Activated CD8-positive, alpha-beta T cell treated with anti-CD3 and anti-CD28 coated beads, Interleukin-2, amount 10 ng/mL, durations not matched to agents 7 days and 5 days (primary cell): ENCODE measurements at regions not wholly inside any gene's neighbourhood (a gene's known extent, or its start where the extent isn't known, plus 50 kb on each side); places are given as distances from the start of the nearest gene placed in this dataset.
"Not testable (repeated sequence)": the region's sequence is repeated elsewhere in the genome, so short reads cannot be mapped to it uniquely, and the experiment has no call there.

ENCODE experiments used
- ATAC-seq: fragments of 150-1000 bp; cut with Tn5 transposase; one replicate; pipeline ENCODE4 v1.10.0; 2021; ENCODE audit warnings: moderate library complexity
- CTCF ChIA-PET: fragments of 350-600 bp; sonication (Branson Sonifier 250); formaldehyde crosslinking; loops from one replicate; lab custom pipeline; 2021; ENCODE audit warnings: antibody characterized with exemption; lab: Charles Lee
- POLR2A ChIA-PET: fragments of 350-600 bp; sonication (Branson Sonifier 250); formaldehyde crosslinking; loops from one replicate; lab custom pipeline; 2021; ENCODE audit warnings: antibody characterized with exemption; lab: Charles Lee
- DNase-seq: peaks from one replicate; pipeline ENCODE4 v3.0.0-alpha.2; 2020
- H3K27ac Mint-ChIP-seq: one replicate; pipeline ENCODE4 v1.8.0; 2021; ENCODE audit warnings: mild to moderate bottlenecking, mixed read lengths
- H3K27me3 Mint-ChIP-seq: one replicate; pipeline ENCODE4 v1.8.0; 2021; ENCODE audit warnings: low read depth, mixed read lengths
- H3K36me3 Mint-ChIP-seq: one replicate; pipeline ENCODE4 v1.8.0; 2021; ENCODE audit warnings: low read depth, mixed read lengths
- H3K4me1 Mint-ChIP-seq: one replicate; pipeline ENCODE4 v1.8.0; 2021; ENCODE audit warnings: low read depth, mixed read lengths
- H3K4me3 Mint-ChIP-seq: one replicate; pipeline ENCODE4 v1.8.0; 2021; ENCODE audit warnings: mild to moderate bottlenecking, mixed read lengths
- H3K9me3 Mint-ChIP-seq: one replicate; pipeline ENCODE4 v1.8.0; 2022; ENCODE audit warnings: mixed read lengths; ENCODE audit not compliant: insufficient read depth

DNA sequence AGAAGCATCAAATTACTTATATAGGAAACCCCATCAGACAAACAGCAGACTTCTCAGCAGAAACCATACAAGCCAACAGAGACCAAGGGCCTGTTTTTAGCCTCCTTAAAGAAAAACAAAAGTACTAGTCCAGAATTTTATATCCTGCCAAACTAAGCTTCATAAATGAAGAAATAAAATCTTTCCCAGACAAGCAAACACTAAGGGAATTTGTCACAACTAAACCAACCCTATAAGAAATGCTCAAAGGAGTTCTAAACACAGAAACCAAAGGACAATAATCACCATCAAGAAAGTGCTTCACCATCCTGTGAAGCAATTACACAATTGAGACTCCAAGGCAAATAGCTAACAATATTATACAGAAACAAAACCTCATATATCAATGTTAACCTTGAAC, 238.6 kb downstream of the NKX6-1 start:
- no peak for ATAC-seq
- Mint-ChIP-seq H3K4me3 (no peak overlapping the region), H3K4me1 (no peaks in the 10 kb centered on the region), H3K9me3 (peaks cover 12% of the 10 kb centered on the region), H3K27me3 (no peaks in the 10 kb centered on the region), H3K27ac (no peak overlapping the region), H3K36me3 (no peaks in the 10 kb centered on the region)
- no peak for DNase-seq
- ChIA-PET POLR2A (no interaction called here), CTCF (no interaction called here)

DNA sequence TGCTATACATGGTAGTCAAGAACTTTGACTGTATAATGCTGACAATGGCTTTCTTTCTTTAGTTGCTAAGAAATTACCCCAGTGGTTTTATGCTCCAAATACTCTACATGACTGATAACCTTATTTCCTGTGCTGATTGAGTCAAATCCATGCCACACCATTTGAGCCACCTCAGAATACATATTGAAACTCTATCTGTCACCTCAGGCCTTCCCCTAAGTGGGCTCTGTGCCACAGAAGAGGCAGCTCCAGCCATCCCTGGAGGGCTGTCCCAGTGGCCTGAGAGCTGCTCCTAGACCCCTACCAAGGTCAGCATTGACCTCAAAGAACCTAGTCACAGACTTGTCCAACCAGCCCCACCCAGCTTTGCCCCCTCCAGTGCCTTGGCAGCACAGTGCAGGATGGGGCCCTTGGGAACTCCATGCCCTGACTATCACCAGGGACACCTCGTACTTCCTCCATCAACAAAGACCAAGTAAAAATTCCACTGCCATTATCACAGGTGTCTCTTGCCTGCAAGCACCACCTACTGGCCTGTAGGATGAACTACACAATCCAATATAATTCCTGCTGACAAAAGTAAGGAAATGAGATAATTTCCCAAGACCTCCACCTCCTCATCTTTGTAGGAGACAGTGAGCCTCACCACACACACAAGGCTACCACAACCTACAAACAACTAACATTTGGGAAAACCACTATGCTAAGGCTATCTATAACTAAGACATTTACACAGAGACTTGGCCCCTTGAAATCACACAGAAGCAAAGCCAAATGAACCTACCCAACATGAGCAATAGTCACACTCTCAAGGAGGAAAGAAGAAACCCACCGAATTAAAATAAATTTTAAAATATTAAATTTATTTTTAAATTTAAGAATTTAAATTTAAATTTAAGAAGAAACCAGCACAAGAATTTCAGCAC, 239.9 kb downstream of the NKX6-1 start:
- H3K9me3 Mint-ChIP-seq: peaks cover 12% of the 10 kb centered on the region

DNA sequence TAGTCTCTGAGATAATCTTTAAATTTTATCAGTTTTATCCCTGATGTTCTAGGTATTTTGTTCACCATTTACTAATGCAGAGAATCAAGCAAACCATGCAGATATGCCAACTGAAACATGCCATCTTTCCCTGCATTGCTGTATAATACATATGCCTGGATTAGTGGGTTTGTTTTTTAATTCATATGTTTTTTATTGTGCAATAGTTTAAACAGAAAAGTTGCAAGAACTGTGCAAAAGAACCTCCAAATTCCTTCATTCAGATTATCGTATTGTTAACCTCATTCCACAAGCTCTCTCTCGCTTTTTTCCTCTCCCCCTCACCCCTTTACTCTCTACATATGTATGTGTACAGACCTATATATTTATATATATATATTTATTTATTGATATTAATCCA, 244.6 kb downstream of the NKX6-1 start:
- H3K4me3 Mint-ChIP-seq: no peak overlapping the region
- no peaks in the 10 kb centered on the region for H3K36me3 Mint-ChIP-seq
- H3K4me1 Mint-ChIP-seq: no peaks in the 10 kb centered on the region
- POLR2A ChIA-PET: no interaction called here
- no peak for DNase-seq
- ATAC-seq: no peak
- no peak overlapping the region for H3K27ac Mint-ChIP-seq
- no peaks in the 10 kb centered on the region for H3K9me3 Mint-ChIP-seq
- H3K27me3 Mint-ChIP-seq: no peaks in the 10 kb centered on the region
- CTCF ChIA-PET: no interaction called here

More for the DNA sequence above, 239.9 kb downstream of the NKX6-1 start:
- H3K4me1 Mint-ChIP-seq: no peaks in the 10 kb centered on the region
- H3K27me3 Mint-ChIP-seq: no peaks in the 10 kb centered on the region
- ChIA-PET CTCF (interaction anchor here (0.6 kb wide), 1 partner anchor 27 kb away, joined by 3 read pairs; no protein-coding TSS in a partner anchor), POLR2A (no interaction called here)
- no peaks in the 10 kb centered on the region for H3K36me3 Mint-ChIP-seq
- H3K27ac Mint-ChIP-seq: no peak overlapping the region
- DNase-seq (no peak), ATAC-seq (no peak)
- H3K4me3 Mint-ChIP-seq: no peak overlapping the region

DNA sequence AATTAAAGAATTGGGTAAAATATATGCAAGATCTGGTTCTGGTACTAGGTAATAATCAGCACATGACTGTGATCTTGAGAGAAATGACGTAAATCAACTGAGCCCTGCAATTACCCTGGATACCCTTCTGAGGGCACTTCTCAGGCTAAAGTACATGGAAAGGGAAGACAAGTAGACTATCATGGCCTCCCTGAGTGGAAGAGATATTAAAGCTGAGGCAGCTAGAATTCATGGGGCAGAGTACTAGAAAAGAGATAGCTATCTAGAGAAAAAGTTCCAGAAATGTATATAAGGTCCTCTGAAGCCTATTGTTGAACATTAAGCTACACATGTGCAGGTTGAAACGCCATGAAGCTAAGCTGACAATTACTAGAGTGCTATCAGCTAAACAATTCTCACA, 249.6 kb downstream of the NKX6-1 start:
- H3K9me3 Mint-ChIP-seq: no peaks in the 10 kb centered on the region
- ChIA-PET POLR2A (no interaction called here), CTCF (no interaction called here)
- H3K36me3 Mint-ChIP-seq: no peaks in the 10 kb centered on the region
- ATAC-seq (no peak), DNase-seq (no peak)
- H3K4me3 Mint-ChIP-seq: no peak overlapping the region
- H3K4me1 Mint-ChIP-seq: no peaks in the 10 kb centered on the region
- H3K27ac Mint-ChIP-seq: no peak overlapping the region
- no peaks in the 10 kb centered on the region for H3K27me3 Mint-ChIP-seq

DNA sequence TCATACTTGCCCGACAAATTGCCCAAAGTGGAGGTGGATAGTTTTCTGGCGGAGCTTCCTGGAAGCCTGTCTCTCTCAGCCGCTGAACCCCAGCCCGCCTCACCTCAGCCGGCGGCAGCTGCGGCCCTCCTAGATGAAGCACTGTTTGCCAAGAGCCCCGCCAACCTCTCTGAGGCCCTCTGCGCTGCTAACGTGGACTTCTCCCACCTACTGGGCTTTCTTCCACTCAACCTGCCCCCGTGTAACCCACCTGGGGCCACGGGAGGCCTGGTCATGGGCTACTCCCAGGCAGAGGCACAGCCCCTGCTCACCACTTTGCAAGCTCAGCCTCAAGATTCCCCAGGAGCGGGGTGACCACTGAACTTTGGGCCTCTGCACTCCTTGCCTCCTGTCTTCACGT, 254.1 kb downstream of the NKX6-1 start:
- H3K27me3 Mint-ChIP-seq, DNase-seq, H3K4me3 Mint-ChIP-seq, H3K27ac Mint-ChIP-seq, ATAC-seq, H3K4me1 Mint-ChIP-seq, H3K9me3 Mint-ChIP-seq, POLR2A ChIA-PET, H3K36me3 Mint-ChIP-seq, CTCF ChIA-PET: not testable (repeated sequence)

DNA sequence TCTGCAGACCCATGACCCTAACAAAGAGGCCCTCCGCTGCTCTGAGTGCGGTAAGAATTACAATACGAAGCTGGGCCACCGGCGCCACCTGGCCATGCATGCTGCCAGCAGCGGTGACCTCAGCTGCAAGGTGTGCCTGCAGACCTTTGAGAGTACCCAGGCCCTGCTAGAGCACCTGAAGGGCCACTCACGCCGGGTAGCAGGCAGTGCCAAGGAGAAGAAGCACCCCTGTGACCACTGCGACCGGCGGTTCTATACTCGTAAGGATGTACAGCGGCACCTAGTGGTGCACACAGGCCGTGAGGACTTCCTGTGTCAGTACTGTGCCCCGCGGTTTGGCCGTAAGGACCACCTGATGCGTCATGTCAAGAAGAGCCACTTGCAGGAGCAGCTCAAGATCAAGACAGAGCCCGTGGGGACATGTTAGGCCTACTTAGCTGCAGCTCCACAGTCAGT, 254.7 kb downstream of the NKX6-1 start:
- H3K27me3 Mint-ChIP-seq, H3K9me3 Mint-ChIP-seq, H3K36me3 Mint-ChIP-seq, H3K4me3 Mint-ChIP-seq, H3K27ac Mint-ChIP-seq, CTCF ChIA-PET, ATAC-seq, H3K4me1 Mint-ChIP-seq, POLR2A ChIA-PET, DNase-seq: not testable (repeated sequence)

DNA sequence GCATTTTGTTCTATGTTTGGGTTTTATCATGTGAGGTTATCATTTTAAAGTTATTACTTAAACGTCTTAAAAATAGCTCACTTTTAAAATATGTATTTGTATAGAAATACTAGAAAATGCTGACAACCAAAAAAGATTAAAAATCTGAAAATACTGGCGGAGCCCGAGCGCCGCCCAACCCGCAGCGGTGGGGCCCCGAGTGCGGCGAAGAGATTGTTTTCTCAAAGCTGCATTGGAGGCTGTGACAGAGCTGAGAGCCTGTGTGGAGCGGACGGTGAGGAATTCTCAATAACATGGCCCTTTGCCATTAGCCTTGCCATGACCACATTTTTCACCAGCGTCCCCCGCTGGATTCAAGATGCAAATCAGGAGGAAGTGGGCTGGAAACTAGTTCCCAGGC, 255.4 kb downstream of the NKX6-1 start:
- DNase-seq: no peak
- no peaks in the 10 kb centered on the region for H3K9me3 Mint-ChIP-seq
- CTCF ChIA-PET: no interaction called here
- H3K27ac Mint-ChIP-seq: no peak overlapping the region
- H3K36me3 Mint-ChIP-seq: no peaks in the 10 kb centered on the region
- H3K27me3 Mint-ChIP-seq: no peaks in the 10 kb centered on the region
- H3K4me3 Mint-ChIP-seq: no peak overlapping the region
- POLR2A ChIA-PET: no interaction called here
- H3K4me1 Mint-ChIP-seq: no peaks in the 10 kb centered on the region
- ATAC-seq: no peak

DNA sequence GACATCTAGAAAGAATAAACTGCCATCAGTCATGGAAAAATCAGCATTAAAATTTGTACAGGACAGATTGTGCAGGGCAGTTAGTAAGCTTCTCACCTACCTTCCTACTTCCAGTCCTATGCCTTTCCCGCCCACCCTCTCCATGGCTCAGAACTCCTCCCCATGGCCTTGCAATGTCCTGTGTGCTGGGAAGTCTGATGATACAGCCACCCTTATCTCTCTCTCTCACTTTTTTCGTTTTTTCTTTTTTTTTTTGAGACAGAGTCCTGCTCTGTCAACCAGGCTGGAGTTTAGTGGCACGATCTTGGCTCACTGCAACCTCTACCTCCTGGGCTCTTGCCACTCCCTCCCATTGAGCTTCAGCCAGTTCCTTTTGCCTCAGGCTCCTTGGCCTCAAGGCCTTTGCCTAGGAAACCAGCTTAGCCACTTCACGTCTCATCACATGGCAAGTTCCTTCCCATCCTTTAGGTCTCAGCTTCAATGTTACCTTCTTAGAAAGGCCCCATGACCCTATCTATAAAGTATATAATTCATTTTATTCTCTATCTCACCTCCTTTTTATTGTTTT, 259.7 kb downstream of the NKX6-1 start:
- CTCF ChIA-PET: no interaction called here

DNA sequence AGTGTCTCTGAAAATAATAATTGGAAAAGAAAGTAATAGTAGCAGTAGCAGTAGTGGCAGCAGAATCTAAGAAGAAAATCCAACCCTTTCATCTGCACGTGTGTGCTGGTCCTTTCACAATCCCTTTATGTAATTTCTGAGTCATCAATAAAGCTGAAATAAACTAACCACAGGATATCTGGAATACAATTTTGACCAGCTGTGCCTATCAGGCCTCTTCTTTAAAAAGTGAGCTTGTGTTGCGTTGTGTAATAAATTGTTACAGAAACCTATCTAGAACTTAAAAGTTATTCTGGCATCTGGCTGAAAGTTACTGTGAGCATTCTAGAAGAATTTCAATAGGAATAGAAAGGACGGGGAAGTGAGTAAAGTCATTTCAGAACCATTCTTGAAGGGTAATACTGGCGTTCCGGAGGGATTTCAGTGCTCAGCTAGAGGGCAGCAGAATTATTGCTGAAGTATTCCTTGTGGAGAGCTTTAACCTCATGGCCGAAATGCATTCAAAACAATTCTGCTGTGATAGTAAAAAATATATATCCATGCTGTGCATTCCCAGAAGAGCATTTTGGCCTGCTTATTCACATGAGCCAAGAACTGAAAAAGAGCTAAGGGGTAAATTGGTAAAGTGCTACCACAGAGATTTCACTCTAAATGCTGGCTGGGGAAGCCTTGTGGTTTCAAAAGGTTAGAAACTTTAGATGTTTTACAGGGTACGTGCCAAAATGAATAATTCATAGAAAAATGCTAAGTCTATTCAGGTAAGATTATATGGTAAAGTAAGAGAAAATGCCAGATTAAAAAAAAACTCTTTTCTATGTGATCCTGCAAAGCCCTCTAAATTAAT, 260.6 kb downstream of the NKX6-1 start:
- no peak overlapping the region for H3K4me3 Mint-ChIP-seq
- no peaks in the 10 kb centered on the region for H3K4me1 Mint-ChIP-seq
- no peaks in the 10 kb centered on the region for H3K9me3 Mint-ChIP-seq
- no peak for ATAC-seq
- no peak for DNase-seq
- no peaks in the 10 kb centered on the region for H3K27me3 Mint-ChIP-seq
- H3K36me3 Mint-ChIP-seq: no peaks in the 10 kb centered on the region
- H3K27ac Mint-ChIP-seq: no peak overlapping the region
- ChIA-PET POLR2A (no interaction called here), CTCF (no interaction called here)

More for the DNA sequence above, 259.7 kb downstream of the NKX6-1 start:
- DNase-seq (no peak), ATAC-seq (no peak)
- Mint-ChIP-seq H3K27me3 (no peaks in the 10 kb centered on the region), H3K36me3 (no peaks in the 10 kb centered on the region), H3K9me3 (no peaks in the 10 kb centered on the region), H3K27ac (no peak overlapping the region), H3K4me1 (no peaks in the 10 kb centered on the region), H3K4me3 (no peak overlapping the region)
- POLR2A ChIA-PET: no interaction called here

DNA sequence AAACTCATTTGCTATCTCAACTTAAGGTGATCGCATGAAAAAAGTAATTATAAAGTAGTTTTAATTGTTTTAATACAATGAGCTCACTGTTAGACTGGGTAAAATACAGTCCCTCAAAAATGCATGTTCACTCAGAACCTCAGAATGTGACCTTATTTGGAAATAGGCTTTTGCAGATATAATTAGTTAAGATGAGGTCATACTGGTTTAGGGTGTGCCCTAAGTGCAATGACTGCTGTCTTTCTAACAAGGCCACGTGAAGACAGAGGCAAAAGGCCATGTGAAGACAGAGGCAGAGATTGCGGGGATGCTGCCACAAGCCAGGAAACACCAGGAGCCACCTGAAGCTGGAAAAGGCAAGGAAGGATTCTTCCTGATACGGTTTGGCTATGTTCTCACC, 262.1 kb downstream of the NKX6-1 start:
- Mint-ChIP-seq H3K27me3 (no peaks in the 10 kb centered on the region), H3K9me3 (no peaks in the 10 kb centered on the region), H3K27ac (no peak overlapping the region), H3K36me3 (no peaks in the 10 kb centered on the region), H3K4me3 (no peak overlapping the region), H3K4me1 (no peaks in the 10 kb centered on the region)
- ChIA-PET POLR2A (no interaction called here), CTCF (no interaction called here)
- no peak for DNase-seq
- ATAC-seq: no peak

DNA sequence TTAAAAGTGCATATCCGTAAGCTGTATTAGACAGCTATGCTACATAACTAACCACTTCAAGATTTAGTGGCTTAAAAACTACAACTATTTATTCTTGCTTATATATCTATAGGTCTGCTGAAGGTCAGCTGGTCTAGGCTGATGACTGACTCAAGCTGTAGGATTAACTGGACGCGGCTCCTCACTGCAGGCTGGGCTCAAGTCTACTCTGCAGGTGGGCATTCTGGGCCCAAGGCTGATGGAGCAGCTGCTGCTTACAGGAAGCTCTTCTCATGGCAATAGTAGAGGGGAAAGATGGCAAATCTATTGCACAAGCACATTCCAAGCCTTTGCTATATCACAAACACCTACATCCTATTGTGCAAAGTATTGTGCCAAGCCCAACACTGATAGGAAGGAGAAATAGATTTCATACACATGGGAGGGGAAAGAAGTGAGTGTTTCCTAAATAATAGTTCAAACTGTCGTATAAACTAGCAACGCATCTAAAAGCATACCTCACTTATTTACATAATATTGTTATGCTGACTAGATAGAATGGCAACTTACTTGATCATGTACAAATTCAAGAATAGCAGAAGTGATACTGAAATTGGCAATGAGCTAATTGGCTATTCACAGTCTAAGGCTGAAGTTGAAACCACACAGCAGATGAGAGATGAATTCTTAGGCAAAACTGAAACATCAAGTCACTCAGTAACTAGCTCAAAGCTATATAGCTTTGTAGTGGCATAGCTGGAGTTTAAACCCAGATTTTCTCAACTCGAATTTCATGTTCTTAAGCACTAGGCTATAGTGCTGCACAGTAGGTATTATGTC, 263.8 kb downstream of the NKX6-1 start:
- POLR2A ChIA-PET: no interaction called here
- CTCF ChIA-PET: no interaction called here
- no peaks in the 10 kb centered on the region for H3K4me1 Mint-ChIP-seq
- no peaks in the 10 kb centered on the region for H3K36me3 Mint-ChIP-seq
- no peak for ATAC-seq
- no peak for DNase-seq
- H3K9me3 Mint-ChIP-seq: no peaks in the 10 kb centered on the region
- no peak overlapping the region for H3K27ac Mint-ChIP-seq
- H3K4me3 Mint-ChIP-seq: no peak overlapping the region
- no peaks in the 10 kb centered on the region for H3K27me3 Mint-ChIP-seq
